ENCODE measurements at regions not wholly inside any gene's neighbourhood (a gene's known extent, or its start where the extent isn't known, plus 50 kb on each side); places are given as distances from the start of the nearest gene placed in this dataset.

GRCh38 chr1:178025613-178026356 is 55.9 kb upstream of the SEC16B start:
- TF ChIP-seq, protein P1, sequence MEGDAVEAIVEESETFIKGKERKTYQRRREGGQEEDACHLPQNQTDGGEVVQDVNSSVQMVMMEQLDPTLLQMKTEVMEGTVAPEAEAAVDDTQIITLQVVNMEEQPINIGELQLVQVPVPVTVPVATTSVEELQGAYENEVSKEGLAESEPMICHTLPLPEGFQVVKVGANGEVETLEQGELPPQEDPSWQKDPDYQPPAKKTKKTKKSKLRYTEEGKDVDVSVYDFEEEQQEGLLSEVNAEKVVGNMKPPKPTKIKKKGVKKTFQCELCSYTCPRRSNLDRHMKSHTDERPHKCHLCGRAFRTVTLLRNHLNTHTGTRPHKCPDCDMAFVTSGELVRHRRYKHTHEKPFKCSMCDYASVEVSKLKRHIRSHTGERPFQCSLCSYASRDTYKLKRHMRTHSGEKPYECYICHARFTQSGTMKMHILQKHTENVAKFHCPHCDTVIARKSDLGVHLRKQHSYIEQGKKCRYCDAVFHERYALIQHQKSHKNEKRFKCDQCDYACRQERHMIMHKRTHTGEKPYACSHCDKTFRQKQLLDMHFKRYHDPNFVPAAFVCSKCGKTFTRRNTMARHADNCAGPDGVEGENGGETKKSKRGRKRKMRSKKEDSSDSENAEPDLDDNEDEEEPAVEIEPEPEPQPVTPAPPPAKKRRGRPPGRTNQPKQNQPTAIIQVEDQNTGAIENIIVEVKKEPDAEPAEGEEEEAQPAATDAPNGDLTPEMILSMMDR (IDR thresholded peaks at IDR 0.05), result no peak
- TF ChIP-seq POLR2AphosphoS5 (IDR thresholded peaks at IDR 0.05), result no peak

All from transverse colon (tissue), 4 donors.